ENCODE measurements at regions not wholly inside any gene's neighbourhood (a gene's known extent, or its start where the extent isn't known, plus 50 kb on each side); places are given as distances from the start of the nearest gene placed in this dataset.

GRCh38 chr6:6399568-6399967 is 79.1 kb upstream of the F13A1 start:
- Histone ChIP-seq H3K9me3 (no peaks in the 10 kb centered on the region), H3K27me3 (no peaks in the 10 kb centered on the region), H3K36me3 (no peaks in the 10 kb centered on the region), H3K4me1 (ENCODE audit: control insufficient read depth in 1 of 2, insufficient read depth in 1 of 2, low read depth in 1 of 2, low read length in 1 of 2) (peaks cover 20 to 24% of the 10 kb centered on the region in 2 experiments), H3K4me3 (ENCODE audit: low read depth in 1 of 2, low read length in 1 of 2) (no peak overlapping the region), H3K27ac (no peak overlapping the region)
- no peak for TF ChIP-seq CTCF (IDR thresholded peaks at IDR 0.05)

- no peak overlapping the region for H3K27ac ChIP-seq
- peaks cover 2 to 8% of the 10 kb centered on the region in 2 experiments for H3K4me1 ChIP-seq (ENCODE audit: control insufficient read depth in 1 of 2, insufficient read depth in 1 of 2, low read depth in 1 of 2, low read length in 1 of 2)
- TF ChIP-seq CTCF (IDR thresholded peaks at IDR 0.05): no peak
- H3K36me3 ChIP-seq: no peaks in the 10 kb centered on the region
- H3K4me3 ChIP-seq (ENCODE audit: low read depth in 1 of 2, low read length in 1 of 2): no peak overlapping the region
- no peaks in the 10 kb centered on the region for H3K9me3 ChIP-seq
- no peaks in the 10 kb centered on the region for H3K27me3 ChIP-seq
Measured at GRCh38 chr6:6401401-6401800, 80.9 kb upstream of the F13A1 start.

- Histone ChIP-seq H3K27me3 (no peaks in the 10 kb centered on the region), H3K36me3 (no peaks in the 10 kb centered on the region), H3K9me3 (no peaks in the 10 kb centered on the region), H3K27ac (no peak overlapping the region), H3K4me3 (ENCODE audit: low read depth in 1 of 2, low read length in 1 of 2) (no peak overlapping the region), H3K4me1 (ENCODE audit: control insufficient read depth in 1 of 2, insufficient read depth in 1 of 2, low read depth in 1 of 2, low read length in 1 of 2) (peaks cover 4 to 8% of the 10 kb centered on the region in 2 experiments)
- TF ChIP-seq CTCF (IDR thresholded peaks at IDR 0.05): no peak
Measured at GRCh38 chr6:6402006-6402405, 81.5 kb upstream of the F13A1 start.

GRCh38 chr6:6402591-6402990 is 82.1 kb upstream of the F13A1 start:
- H3K36me3 ChIP-seq: no peaks in the 10 kb centered on the region
- no peak overlapping the region for H3K27ac ChIP-seq
- TF ChIP-seq CTCF (IDR thresholded peaks at IDR 0.05): no peak
- H3K4me1 ChIP-seq (ENCODE audit: control insufficient read depth in 1 of 2, insufficient read depth in 1 of 2, low read depth in 1 of 2, low read length in 1 of 2): peaks cover 10 to 13% of the 10 kb centered on the region in 2 experiments
- no peak overlapping the region for H3K4me3 ChIP-seq (ENCODE audit: low read depth in 1 of 2, low read length in 1 of 2)
- no peaks in the 10 kb centered on the region for H3K27me3 ChIP-seq
- H3K9me3 ChIP-seq: no peaks in the 10 kb centered on the region

GRCh38 chr6:6405031-6405430 is 84.6 kb upstream of the F13A1 start:
- H3K9me3 ChIP-seq: no peaks in the 10 kb centered on the region
- H3K36me3 ChIP-seq: no peaks in the 10 kb centered on the region
- H3K4me3 ChIP-seq (ENCODE audit: low read depth in 1 of 2, low read length in 1 of 2): no peak overlapping the region
- H3K27ac ChIP-seq: no peak overlapping the region
- TF ChIP-seq CTCF (IDR thresholded peaks at IDR 0.05): no peak
- H3K4me1 ChIP-seq (ENCODE audit: control insufficient read depth in 1 of 2, insufficient read depth in 1 of 2, low read depth in 1 of 2, low read length in 1 of 2): peaks cover 10 to 13% of the 10 kb centered on the region in 2 experiments
- H3K27me3 ChIP-seq: no peaks in the 10 kb centered on the region

Measured in neutrophil (primary cell).